ENCODE measurements at regions not wholly inside any gene's neighbourhood (a gene's known extent, or its start where the extent isn't known, plus 50 kb on each side); places are given as distances from the start of the nearest gene placed in this dataset.

DNA sequence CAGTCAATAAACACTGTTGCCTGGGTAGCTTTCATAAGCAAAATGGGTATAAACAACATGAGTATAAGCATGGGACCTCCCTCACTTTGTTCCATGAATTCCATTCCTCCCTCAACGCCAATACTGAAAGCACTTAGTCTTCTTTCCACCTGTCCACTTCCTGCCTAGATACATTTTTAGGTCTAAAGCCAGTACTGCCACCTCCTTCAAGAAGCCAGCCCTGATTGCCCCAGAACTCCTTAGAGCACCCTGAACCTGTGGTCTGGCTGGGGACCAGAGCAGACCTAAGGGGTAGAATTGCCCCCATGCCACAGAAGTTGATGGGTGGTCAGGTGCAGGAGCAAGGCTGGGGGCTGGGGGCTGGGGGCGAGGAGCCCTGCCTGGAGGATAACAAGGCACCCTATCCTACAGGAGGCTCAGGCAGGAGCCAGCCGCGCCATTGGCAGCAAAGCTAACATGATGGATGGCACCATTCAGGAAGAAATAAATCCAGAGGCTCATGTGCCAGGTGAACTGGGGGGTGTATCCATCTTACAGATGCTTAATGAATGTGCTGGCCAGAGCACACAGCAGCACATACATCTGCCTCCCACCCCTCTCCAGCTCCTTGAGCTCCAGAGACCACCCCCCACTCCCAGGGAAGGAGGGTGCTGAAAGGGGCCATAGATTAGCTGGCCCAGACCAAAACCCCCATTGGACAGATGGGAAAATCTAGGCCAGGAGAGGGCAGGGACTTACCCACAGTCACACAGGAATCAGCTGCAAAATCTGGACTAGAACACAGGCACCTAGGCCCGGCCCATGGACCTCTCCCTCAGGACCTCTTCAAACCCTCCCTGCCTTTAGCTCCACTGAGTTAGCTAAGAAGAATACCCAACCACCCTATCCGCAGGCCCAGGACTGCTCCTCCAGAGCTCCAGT is 113.8 kb upstream of the LINGO1 start:
- TF ChIP-seq SP1 (IDR thresholded peaks at IDR 0.05) = no peak
- TF ChIP-seq FOXK2 (IDR thresholded peaks at IDR 0.05) = no peak
- no peak for TF ChIP-seq ZNF384 (IDR thresholded peaks at IDR 0.05)
- no peak for TF ChIP-seq FOXM1 (IDR thresholded peaks at IDR 0.05; ENCODE audit: borderline replicate concordance)
- no peak for TF ChIP-seq SUZ12 (IDR thresholded peaks at IDR 0.05)
- TF ChIP-seq ELF4 (IDR thresholded peaks at IDR 0.05) = no peak
- TF ChIP-seq ARNT (IDR thresholded peaks at IDR 0.05) = no peak
- no peak for TF ChIP-seq HDGF (IDR thresholded peaks at IDR 0.05; ENCODE audit: borderline replicate concordance)
- TF ChIP-seq, protein P1, sequence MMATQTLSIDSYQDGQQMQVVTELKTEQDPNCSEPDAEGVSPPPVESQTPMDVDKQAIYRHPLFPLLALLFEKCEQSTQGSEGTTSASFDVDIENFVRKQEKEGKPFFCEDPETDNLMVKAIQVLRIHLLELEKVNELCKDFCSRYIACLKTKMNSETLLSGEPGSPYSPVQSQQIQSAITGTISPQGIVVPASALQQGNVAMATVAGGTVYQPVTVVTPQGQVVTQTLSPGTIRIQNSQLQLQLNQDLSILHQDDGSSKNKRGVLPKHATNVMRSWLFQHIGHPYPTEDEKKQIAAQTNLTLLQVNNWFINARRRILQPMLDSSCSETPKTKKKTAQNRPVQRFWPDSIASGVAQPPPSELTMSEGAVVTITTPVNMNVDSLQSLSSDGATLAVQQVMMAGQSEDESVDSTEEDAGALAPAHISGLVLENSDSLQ (IDR thresholded peaks at IDR 0.05) = no peak
- TF ChIP-seq FOXA1 (IDR thresholded peaks at IDR 0.05) = no peak
- no peak for TF ChIP-seq TARDBP (IDR thresholded peaks at IDR 0.05)
- TF ChIP-seq CTBP1 (IDR thresholded peaks at IDR 0.05; ENCODE audit: borderline replicate concordance) = no peak
- TF ChIP-seq BHLHE40 (IDR thresholded peaks at IDR 0.05; ENCODE audit: borderline replicate concordance) = no peak
- no peak for TF ChIP-seq NFRKB (IDR thresholded peaks at IDR 0.05)

Data from HEK293T (cell line).